22Rv1 (cell line): ENCODE measurements at regions not wholly inside any gene's neighbourhood (a gene's known extent, or its start where the extent isn't known, plus 50 kb on each side); places are given as distances from the start of the nearest gene placed in this dataset.

Source experiments
- H3K27ac ChIP-seq: fragments of 450-650 bp; 2 replicates; pipeline ENCODE4 v1.5.1; 2017
- CTCF ChIP-seq: fragments of 450-650 bp; IDR thresholded peaks from 2 replicates; pipeline ENCODE4 v1.5.1; 2017; ENCODE audit warnings: mild to moderate bottlenecking
- ZFX ChIP-seq: fragments of 450-650 bp; IDR thresholded peaks from 2 replicates; pipeline ENCODE4 v1.6.1; 2017; ENCODE audit warnings: antibody characterized with exemption, borderline replicate concordance

GRCh38 chr1:207264663-207265252, 56.7 kb upstream of the CD55 start:
- TF ChIP-seq CTCF (no peak), ZFX (no peak)
- no peak overlapping the region for H3K27ac ChIP-seq

- no peak overlapping the region for H3K27ac ChIP-seq
- TF ChIP-seq ZFX: no peak
- TF ChIP-seq CTCF: no peak
Measured at GRCh38 chr1:207268337-207268736, 53.1 kb upstream of the CD55 start.

DNA sequence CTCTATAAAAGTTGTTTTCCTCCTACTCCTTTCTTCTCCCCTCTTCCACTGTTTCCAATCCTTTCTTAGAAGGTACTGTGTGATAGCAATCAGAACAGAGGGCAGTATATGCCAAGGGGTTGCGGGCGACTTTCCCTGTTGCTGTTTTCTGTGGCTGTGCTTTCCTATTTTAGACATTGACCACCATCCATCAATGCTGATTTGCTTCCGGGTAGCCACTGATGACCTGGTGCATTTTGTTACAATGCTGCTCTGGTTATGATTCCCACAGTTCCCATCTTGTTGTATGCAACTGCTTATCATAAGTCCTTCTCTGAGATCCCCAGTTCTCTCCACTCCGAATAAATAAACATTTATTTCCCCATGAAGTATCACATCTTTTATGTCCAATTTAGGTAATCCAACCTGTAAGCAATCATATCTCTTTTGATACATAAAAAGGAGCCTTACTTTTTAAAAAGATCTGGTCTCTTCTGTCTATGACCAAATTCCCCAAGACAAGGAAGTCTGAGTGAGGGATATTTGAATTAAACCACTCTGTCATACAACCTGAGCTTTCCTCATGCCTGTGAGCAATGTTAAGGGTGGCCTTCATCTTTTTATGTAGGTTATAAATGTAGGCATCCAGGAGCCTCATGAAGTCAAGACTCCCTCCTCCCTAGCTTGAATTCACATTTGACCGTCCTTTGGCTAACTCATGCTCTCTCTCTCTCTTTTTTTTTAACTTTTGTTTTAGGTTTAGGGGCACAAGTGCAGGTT, 52.5 kb upstream of the CD55 start:
- no peak overlapping the region for H3K27ac ChIP-seq
- TF ChIP-seq ZFX: no peak
- no peak for TF ChIP-seq CTCF
